Dermis microvascular lymphatic vessel endothelial cell (primary cell): ENCODE measurements at regions not wholly inside any gene's neighbourhood (a gene's known extent, or its start where the extent isn't known, plus 50 kb on each side); places are given as distances from the start of the nearest gene placed in this dataset.

Experiments used
- DNase-seq, 2 donors: peaks; one replicate each; pipeline versions ENCODE4 v3.0.0 to v3.0.0-alpha.2; 2010; ENCODE audit warnings: low read depth in 2 of 2

DNA sequence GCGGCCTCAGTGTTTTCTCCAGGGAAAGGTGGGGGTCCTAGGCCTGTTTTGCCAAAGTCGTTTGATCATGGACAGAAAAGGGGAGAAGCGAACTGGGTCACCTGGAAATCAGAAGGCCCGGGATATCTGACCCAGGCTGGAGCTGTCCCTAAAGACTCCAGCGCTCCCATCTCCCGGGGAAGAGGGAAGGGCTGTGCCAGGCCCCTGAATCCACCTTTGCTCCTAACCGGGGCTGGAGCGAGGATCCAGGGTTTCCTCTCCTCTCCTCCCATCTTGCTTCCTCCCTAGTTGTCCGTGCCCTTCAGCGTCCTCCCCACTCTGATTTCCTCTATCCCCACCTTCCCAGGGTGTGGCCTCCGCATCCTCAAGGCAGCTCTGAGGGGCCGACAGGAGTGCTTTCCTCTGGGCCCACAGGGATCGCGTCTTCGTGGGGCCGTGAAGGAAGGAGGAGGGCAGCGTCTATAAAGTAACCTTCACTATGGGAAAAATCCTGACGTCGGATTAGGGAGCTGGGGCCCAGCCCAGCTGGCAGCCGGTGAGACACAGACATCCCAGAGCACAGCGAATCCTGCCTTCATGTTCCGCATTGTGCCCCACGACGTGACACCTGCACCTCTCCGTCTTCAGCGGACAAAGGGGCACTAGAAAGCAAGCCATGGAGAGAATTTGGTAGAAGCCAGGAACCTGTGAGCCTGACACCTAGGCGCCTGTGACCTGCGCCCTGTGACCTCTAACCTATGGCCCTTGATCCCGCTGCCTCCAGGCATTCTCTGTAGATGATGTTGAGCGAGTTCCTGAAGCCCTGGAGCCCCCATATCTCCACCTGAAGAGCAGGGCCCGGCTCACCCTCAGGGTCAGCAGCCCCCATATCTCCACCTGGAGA is 212.7 kb upstream of the SALL3 start:
- no peak for DNase-seq

DNA sequence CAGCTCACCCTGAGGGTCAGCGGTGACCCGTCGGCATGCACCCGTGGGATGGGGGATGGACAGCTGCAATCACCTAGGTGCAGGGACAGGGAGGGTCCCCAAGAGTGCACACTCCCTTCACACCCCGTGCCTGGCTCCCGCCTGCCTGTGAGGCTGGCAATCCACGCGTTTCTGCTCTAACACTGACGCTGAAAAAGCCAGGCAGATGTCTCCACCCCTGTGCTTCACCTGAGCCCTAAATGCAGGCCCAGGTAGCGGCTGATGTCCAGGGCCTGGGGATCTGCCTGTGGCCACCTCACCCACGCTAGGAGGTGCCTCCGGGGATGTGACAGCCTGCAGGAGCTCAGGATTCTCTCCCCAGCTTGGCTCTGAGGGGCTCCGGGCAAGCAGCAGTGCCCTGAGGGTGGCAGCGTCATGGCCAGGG is 212.0 kb upstream of the SALL3 start:
- DNase-seq = no peak

DNA sequence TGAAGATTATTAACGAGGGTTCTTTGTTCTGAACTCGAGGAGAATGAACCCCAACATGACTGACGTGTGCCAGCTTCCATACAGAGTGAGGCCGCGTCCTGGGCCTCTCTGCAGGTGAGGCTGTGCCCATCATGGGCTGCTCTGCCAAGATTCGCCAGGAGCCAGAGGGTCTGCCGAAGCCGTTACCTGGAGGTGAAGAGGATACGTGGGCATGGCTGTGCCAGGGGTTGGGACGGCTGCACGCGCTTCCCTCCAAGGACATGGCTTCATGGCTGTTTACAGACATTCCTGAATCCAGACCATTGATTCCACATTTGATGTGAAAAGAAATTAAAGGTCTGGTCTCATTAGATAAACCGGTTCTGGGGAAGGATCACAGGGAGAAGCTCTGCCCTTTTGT is 211.4 kb upstream of the SALL3 start:
- no peak for DNase-seq

DNA sequence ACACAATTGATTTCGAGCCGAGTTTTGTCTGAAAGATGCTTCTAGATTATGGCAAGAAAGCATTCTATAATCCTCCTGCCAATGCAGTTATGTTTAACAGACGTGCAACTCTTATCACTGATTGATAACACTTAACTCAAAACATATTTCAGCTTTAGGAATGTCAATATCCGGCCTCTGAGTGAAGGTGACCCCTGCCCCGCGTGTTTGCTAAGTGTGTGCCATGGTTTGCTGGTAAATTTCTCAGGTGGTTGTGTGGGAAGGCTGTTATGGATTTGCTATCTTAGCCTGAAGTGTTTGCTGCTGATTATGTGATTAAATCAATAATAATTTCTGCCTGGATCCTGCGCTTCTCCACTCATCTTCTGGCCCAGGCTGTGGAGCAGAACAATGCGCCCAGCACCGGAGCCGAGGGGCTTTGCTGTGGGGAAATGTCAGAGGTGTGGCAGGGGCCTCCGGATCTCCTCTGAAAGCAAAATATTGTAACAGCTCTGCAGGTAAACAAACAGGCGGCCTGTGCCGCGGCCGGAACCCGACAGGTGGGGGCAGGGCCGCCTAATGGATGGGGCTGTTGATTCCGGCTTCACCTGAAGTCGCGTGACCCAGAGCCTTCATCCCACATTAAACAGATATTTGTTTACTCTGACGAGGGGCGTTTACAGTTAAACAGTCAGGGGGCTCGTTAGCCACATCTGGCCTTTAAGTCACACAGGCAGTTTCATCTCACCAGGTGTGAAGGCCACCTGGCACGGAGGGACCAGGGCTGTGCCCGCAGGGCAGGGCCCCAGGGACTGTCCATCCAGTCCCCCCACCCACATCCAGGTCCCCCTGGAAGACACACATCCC is 210.7 kb upstream of the SALL3 start:
- DNase-seq = no peak

DNA sequence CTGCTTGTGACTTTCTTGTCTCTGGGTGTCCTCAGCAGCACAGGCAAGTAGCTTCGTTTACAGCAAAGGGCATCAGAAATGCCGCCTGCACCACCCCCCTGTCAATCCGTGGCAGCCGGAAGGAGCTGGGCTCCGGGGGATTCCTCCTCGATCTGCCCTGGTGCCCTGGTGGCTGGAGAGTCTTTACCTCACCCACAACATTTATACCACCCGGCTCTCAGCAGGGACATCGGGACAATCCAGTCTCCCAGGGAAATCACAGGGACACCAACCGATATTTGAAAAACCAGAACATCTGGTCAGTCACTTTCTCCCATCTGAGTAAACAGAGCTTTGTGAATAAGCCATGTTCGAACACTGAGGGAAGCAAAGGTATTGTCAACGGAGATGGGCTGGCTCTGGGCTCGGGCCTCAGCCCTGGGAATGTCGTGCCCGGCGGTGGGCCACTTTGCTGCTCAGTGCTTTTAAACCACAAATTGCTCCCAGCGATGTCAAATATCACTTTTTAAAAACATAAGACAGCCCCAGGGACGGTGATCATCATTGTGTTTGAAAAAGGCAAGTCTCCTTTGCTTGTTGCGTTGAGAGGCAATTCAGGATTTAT is 210.0 kb upstream of the SALL3 start:
- no peak for DNase-seq

DNA sequence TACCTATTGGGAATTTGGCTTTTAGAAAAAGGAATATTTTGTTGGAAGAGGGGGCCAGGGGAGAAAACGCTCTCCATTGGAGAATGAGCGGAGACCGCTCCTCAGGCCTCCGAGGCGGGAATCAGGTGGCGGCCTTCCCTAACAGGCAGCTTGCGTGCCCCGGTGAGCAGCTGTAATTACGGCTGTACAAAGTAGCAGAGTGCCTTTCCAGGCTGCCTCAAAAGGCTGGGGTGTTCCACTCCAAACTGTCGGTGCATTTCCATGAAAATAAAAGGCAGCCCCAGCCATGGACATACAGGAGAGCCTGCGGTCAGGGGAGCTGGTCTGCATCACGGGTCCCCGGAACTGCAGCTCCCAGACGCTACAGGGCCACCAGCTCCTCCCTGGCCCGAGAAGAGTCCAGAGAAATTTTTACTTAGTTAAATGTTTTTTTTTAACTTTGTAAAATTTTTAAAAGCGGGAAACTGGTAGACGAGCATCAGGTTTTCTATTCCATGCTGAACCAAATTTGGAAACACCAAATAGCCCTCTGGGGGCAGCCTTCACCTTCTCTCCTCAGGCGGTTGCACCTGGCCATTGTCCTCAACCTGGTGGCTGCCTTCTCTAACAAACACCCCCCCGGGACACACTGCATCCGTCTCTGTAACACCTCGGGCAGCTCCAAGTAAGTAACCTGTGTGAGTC is 209.3 kb upstream of the SALL3 start:
- DNase-seq = no peak

DNA sequence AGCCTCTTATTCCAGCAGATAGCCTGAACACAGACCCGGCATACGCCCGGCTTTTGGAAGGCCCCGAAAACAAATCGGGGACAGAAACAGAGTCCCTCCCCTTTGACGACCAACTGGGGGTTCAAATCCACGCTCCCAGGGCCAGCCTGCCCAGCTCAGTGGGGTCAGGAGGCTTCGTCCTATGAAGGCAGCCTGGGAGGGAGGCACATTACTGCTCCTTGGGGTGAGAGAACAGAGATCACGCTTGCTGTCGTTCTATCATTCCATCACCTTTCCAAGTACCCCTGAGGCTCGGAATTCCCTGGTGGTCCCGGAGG is 208.8 kb upstream of the SALL3 start:
- DNase-seq = no peak

DNA sequence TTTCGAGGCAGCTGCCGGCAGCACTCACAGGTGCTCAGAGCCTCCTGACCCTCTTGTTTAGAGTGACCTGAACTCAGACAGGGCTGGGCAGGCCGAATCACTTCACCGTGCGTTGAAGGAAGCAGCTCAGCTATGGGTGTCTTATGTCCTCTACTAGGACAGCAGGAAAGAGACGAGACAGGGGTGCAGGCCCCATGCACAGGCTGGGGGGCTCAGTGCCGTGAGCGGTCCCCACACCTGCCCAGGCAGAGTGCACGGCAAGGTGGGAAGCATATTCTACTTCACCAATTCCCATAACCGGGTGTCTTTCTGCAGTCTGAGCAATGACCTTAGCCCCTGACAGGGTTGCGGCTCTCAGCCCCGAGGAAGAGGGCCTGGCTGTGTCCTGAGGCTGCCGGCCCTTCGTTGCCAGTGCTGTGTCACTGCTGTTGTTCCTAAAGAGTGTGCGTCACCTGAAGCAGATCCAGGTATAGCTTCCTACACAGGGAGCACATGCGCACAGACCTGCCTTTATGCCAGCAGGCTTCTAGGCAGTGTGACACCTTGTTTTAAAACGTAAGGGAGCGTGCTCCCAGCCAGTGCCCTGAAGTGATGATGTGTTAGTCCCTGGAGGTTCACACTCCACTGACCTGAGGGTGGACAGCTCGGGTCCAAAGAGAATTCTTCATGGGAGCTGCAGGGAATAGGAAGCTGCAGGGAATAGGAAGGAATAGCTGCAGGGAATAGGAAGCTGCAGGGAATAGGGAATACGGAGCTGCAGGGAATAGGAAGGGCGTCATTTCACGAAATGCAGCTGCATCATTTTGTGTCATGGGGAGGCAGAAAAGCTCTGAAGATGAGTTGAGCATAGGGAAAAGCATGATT is 207.9 kb upstream of the SALL3 start:
- no peak for DNase-seq

DNA sequence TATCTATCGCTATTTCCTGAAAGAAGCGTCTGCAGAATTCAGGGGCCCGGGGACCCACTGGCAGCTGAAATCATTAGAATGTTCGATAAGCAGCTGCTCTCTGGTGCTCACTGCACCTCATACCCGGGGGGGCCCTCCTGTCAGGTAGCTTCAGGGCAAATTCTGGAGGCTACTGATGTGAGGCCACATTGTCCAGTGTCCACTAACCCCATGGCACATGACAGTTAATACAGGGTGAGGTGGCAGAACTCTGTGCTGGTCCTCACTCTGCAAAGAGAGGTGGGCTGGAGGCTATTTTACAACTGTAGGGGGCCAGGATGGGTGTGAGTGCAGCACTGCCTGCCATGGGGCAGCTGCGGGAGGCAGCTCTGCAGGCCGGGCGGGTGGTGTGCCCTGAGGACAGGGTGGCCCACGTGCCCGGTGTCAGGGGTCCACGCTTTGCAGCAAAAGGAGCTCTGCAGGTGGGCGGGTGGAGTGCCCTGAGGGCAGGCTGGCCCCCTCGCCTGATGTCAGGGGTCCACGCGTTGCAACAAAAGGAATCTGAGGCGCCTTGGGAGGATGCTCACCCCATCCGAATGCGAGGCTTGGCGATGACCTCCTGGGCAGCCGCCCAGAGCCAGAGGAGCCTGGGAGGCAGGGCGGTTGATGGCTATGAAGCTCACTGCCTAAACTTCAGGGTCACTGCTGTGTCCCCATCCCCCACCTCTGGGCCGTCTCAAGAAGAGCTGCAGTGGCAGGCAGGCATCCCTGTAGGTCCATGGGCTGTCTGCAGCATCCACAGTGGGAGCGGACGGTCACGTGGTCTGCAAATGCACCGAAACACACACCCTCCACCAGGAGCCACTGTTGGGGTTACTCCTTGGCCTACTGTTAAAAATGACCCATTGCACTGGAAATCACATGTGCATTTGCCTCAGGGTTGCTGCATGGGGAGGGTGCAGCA is 207.0 kb upstream of the SALL3 start:
- no peak for DNase-seq

DNA sequence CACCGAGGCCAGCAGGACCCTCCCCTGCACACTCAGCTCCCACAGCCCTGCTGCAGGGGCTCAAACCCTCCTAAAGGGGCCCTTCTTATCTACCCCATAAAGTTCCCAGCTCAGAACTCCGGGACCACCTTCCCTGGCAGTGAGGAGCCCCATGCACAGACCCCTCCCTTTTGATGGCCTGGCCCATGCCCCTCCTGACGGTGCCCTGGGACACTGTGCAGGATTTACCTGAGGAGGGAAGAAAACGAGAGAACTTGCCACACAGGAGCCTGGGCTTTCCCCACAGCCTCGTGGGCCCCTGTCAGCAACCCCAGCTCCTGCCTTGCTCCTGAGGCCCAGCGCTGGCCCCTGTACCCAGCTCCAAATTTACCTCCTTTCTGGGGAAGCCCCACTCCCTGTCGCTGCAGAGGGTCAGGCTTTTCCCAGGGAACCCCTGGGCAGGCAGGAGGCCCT is 206.3 kb upstream of the SALL3 start:
- DNase-seq = no peak

DNA sequence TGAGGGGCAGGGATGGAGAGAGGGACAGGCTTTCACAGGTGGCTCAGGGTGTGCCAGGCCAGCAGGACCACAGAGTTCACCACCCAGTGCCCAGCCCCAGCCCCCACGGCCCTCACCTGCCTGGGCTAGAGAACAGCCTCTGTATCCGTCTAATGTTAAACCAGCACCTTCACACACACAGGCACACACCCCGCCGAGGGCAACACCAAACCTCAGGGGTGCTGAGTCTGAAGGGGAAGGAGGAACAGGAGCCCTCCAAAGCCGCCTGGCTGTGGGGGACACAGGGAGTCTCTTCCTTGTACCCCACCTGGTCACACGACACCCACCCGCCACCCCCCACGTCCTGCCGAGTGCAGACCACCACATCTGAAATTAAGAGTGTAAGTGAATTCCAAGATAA is 205.8 kb upstream of the SALL3 start:
- DNase-seq = no peak

DNA sequence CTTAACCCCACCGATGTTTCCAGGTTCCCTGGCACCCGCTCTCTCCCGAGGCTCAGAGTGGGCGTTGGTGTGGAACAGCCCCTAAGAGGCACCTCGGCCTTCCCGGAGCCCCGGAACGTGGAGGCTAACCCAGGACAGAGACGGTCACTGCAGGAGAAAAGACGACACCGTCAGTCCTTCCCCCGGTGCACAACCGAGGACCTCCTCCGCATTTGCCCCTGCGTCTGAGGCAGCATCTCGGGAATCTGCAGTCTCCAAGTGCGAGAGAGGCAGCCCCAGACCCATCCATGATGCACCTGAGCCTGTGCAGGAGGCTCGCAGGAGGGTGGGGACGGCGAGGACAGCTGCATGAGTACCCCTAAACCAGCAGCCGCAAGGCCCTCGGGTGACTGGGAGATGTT is 204.9 kb upstream of the SALL3 start:
- no peak for DNase-seq

DNA sequence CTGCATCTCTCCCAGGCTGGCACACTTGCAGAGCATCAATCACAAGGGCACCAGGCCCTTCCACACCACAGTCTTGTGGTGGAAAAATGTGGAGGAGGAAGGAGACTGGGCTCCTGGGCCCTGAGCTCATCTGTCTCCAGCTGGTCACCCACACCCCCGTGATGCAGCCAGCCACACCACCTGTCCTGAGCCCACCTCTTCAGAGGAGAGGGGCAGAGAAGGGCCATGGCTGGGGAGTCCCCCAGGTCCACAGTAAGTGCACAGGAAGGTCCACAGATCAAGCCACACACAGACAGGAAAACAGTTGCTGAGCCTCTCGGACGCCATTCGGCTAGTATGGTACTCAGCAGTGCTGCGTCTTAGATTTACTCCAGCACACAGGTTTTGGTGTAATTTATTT is 203.5 kb upstream of the SALL3 start:
- no peak for DNase-seq

DNA sequence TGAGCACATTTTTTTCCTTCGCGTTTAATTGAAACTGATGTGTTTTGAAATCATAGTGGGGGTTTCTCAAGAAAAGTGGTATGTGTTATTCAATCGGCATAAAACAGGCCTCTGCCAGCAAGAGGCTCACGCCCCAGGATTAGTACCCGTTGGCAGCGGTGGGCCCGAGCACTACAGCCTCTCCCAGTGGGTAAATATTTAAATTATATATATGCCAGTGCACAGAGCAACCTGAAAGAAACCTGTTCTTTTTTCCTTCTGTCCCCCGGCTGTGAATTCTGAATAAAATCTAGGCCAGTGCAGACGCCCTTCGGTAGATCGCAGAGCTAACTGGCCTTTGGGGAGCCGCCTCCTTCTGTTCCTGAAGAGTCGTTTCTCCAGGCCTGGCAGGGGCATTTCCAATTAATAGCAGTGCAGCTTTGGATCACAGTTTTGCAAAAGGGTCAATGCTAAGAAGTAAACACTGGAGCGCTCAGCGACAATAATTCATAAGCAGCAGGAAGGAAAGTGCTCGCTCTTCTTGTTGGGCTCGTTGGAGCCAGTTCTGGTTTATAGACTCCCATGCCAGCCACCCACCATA is 202.8 kb upstream of the SALL3 start:
- no peak for DNase-seq

DNA sequence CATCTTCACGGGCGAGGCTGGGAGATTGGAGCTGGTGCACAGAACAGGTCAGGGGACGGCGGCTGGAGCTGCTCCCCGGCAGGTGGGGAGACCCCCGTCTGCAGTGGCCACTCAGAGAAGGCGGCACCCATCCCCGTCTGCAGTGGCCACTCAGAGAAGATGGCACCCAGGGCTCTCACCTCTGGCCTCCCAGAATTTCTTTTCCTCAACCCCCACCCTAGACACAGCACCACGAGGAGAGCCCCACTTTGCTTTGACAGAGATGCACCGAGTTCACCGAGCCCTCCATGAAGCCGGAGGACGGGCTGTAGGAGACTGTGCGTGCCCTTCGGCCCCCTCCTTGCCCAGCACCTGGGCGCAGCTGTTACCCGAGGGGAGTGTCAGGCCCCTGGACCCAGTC is 201.6 kb upstream of the SALL3 start:
- DNase-seq = no peak

DNA sequence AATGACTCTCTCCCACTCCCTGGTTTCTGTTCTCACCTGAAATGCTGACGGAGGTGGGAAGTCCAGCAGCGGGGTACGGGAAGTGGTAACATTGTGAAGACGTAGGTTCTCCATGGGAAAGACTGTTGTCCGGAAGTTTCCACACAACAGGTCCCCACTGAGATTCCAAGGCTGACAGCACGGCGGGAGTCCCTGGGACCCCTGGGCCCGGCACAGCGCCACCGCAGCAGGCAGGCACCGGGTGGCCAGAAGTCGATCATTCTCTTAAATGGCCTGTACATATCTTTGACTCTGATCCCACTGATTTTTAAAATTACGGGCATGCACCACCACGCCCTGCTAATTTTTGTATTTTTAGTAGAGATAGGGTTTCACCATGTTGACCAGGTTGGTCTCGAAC is 201.0 kb upstream of the SALL3 start:
- no peak for DNase-seq

DNA sequence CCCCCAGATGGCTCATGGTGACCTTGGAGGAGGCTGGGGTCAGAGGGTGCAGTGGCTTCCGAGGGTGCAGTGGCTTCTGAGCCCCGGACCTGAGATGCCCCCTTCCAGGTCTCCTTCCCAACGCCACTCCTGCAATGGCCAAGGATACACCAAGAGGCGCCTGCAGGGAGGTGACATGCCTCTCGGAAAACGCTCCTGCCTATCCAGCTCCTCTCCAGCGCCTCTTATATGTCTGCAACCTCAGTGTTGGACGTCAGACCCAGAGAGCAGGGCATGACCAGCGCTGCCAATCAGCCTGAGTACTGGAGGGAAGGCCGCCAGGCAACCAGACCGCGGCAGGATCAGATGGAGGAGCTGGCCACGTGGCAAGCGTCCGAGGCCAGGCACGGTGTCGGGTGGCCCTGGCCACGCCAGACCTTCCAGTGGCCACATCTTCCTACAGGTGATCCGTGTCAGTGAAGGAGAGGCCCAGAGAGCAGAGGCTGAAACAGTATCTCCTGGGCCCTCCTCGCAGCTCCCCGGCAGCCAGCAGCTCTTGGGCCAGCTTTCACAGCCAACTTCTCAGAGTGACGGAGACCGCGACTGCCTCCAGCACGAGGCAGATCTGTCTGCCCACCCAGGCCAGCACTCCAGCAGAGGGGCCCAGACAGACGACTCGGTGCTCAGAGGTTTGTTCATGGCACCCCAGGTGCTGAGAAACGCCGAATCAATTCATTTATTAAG is 199.5 kb upstream of the SALL3 start:
- DNase-seq = no peak

DNA sequence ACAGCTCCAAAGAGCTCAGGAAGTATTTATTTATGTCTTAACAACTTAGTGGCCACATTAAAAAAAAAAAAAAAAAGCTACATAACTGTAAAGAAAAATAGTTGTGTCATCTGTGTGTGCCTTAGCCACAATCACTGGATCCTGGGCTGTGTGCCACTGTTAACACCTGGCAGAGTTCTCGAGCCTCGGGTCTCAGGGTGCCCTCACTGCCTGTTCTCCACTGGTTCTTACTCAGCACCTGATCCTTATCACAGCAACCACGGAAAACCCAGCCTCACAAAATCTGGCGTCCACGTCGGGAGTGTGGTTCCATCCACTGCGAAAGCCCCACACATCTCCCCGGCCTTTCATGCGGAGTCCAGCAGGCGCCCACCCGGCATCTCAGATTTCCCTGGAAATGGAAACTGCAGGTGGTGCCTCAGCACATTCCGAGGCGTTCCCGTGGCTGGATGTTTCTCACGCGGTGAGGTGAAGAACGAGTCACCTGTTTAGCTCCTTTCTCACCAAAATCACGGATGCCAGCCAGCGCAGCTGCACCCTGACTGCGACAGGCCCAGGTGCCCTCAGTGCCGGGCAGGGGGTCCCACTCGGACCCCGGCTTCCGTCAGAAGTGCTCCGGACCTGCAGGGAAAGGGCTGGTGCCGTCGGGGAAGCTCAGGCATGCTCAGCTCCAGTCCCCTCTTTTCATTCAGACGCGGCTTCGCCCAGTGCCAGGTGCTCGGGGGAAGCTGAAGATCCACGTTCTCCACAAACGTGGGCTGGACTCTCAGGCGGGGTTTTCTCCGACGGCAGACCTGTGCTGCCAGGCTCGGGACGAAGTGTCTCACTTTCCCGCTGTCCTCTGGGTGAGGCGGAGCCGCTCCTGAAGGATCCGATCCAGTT is 198.7 kb upstream of the SALL3 start:
- DNase-seq = no peak
